Activated naive CD4-positive, alpha-beta T cell treated with anti-CD3 and anti-CD28 coated beads, Interleukin-2, amount 10 ng/mL, durations not matched to agents 7 days and 5 days (primary cell): ENCODE measurements at regions not wholly inside any gene's neighbourhood (a gene's known extent, or its start where the extent isn't known, plus 50 kb on each side); places are given as distances from the start of the nearest gene placed in this dataset.

Experiments used
- CTCF ChIA-PET: fragments of 350-600 bp; sonication (Branson Sonifier 250); formaldehyde crosslinking; loops from one replicate; lab custom pipeline; 2021; ENCODE audit warnings: antibody characterized with exemption; lab: Charles Lee
- DNase-seq: peaks from one replicate; pipeline ENCODE4 v3.0.0-alpha.2; 2020
- H3K27ac Mint-ChIP-seq: one replicate; pipeline ENCODE4 v1.8.0; 2021; ENCODE audit warnings: mild to moderate bottlenecking, moderate library complexity, mixed read lengths
- H3K27me3 Mint-ChIP-seq: one replicate; pipeline ENCODE4 v1.8.0; 2021; ENCODE audit warnings: mild to moderate bottlenecking, mixed read lengths
- H3K36me3 Mint-ChIP-seq: one replicate; pipeline ENCODE4 v1.8.0; 2021; ENCODE audit warnings: mixed read lengths
- H3K4me1 Mint-ChIP-seq: one replicate; pipeline ENCODE4 v1.8.0; 2021; ENCODE audit warnings: mixed read lengths
- H3K4me3 Mint-ChIP-seq: one replicate; pipeline ENCODE4 v1.8.0; 2021; ENCODE audit warnings: mild to moderate bottlenecking, moderate library complexity, mixed read lengths
- H3K9me3 Mint-ChIP-seq: one replicate; pipeline ENCODE4 v1.8.0; 2021; ENCODE audit warnings: mixed read lengths

DNA sequence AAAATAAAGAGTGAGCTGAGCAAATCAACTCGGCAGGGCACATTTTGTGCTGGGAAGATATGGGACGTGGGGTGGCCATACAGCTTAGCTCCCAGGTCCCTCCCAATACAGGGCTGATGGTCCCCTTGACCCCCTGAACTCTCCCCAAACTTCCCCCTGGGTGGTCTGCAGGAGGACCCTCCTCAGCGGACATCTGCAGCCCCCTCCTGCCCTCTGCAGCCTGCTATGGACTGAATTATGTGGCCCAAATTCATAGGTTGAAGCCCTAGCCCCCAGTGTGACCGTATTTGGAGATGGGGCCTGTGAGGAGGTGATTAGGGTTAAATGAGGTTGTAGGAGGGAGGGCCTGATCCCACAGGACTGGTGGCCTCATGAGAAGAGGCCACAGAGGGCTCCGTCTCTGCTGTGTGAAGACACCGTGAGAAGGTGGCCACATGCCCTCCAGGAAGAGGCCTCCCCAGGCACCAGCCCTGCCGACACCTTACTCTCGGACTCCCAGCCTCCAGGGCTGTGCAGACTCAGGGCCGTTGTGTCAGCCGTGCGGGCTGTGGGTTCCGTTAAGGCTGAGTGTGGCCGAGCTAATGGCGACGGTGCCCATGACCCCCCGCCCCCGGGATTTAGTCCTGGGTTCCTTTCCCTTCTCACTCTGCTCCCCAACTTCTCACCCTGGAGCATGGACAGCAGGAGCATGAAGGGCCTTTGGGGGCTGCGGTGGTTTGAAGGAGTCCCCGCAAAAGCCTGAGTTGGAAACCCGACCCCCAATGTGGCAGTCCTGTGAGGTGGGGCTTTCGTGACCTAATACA is 1042.8 kb downstream of the BRD1 start:
- Mint-ChIP-seq H3K9me3 (no peaks in the 10 kb centered on the region), H3K27ac (no peak overlapping the region), H3K4me1 (no peaks in the 10 kb centered on the region), H3K36me3 (no peaks in the 10 kb centered on the region), H3K4me3 (no peak overlapping the region), H3K27me3 (no peaks in the 10 kb centered on the region)
- DNase-seq = no peak
- CTCF ChIA-PET = no interaction called here

- CTCF ChIA-PET = no interaction called here
- DNase-seq = no peak
- Mint-ChIP-seq H3K36me3 (no peaks in the 10 kb centered on the region), H3K27ac (no peak overlapping the region), H3K4me3 (no peak overlapping the region), H3K4me1 (no peaks in the 10 kb centered on the region), H3K9me3 (no peaks in the 10 kb centered on the region), H3K27me3 (no peaks in the 10 kb centered on the region)
These were observed 1043.8 kb downstream of the BRD1 start for GRCh38 chr22:48783821-48784266.

DNA sequence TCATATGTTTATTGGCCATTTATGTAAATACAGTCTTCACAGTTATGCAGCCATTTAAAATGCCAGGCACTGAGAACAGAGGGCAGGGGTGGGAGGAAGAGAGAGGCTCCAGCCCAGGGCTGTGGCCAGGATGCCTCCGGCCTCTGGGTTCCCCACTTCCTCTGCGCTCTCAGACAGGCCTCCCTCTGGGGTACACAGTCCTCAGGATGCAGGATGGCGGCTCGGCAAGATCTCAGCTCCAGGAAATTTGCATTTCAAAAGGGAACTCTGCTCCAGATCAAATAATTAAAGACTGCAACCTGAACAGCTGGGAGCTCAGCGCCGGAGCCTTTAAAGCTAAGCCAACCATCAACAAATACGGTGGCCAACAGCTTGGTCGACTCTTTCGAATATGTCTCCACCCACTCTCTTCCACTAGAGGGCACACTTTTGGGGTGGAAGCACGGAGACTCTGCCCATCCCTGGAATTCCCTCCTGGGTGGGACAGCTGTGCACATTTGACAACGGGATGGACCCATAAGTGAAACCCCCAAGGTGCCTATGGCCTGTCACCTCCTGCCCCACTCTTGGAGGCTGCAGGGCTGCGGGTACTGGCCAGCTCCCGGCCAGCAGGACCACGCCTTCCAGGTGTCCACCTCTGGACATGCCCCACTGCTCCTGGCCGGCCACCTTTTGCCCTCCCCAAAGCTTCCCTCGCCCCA is 1044.7 kb downstream of the BRD1 start:
- H3K36me3 Mint-ChIP-seq = no peaks in the 10 kb centered on the region
- H3K27ac Mint-ChIP-seq = no peak overlapping the region
- no peaks in the 10 kb centered on the region for H3K27me3 Mint-ChIP-seq
- CTCF ChIA-PET = interaction anchor here (0.9 to 1.1 kb wide), 2 partner anchors 8 to 522 kb away, joined by 4 to 6 read pairs; no protein-coding TSS in a partner anchor
- no peak overlapping the region for H3K4me3 Mint-ChIP-seq
- no peak for DNase-seq
- no peaks in the 10 kb centered on the region for H3K4me1 Mint-ChIP-seq
- H3K9me3 Mint-ChIP-seq = peaks cover 5% of the 10 kb centered on the region

DNA sequence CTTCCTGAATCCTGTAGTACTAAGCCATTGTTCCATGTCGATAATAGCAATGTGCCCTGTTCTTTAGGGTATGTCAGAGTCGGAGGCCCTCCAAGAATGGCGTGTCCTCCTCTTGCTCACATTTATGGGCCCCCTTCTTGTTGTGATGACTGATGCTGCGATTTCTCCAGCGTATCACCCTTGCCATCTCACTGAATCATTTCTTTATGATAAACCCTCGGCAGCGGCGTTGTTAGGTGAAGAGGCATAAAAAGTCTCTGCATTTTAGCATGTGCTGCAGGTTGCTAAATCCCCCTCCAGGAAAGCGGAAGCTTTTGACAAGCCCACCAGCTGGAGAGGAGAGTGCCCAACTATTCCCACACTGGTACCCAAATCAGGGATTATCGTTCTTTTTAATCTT is 1045.3 kb downstream of the BRD1 start:
- DNase-seq = no peak
- Mint-ChIP-seq H3K27ac (no peak overlapping the region), H3K9me3 (peaks cover 10% of the 10 kb centered on the region), H3K27me3 (no peaks in the 10 kb centered on the region), H3K4me1 (no peaks in the 10 kb centered on the region), H3K4me3 (no peak overlapping the region), H3K36me3 (no peaks in the 10 kb centered on the region)
- CTCF ChIA-PET = interaction anchor here (0.9 to 1.1 kb wide), 2 partner anchors 8 to 523 kb away, joined by 4 to 6 read pairs; no protein-coding TSS in a partner anchor

DNA sequence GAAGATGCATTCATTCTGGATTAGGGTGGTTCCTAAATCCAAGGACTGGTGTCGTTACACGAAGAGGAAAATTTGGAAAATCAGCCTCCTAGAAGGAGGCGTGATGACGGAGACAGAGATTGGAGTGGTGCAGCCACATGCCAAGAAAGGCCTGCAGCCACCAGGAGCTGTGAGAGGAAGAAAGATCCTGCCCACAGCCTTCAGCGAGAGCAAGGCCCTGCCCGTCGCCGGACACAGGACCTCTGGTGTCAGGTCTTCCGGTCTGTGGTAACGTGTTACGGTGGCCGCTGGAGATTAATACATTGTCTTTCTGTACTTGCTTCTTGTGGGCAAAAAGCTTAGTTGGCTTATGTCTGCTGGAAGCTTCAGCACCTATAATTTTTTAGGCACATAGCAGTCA is 1045.8 kb downstream of the BRD1 start:
- Mint-ChIP-seq H3K27ac (no peak overlapping the region), H3K4me1 (no peaks in the 10 kb centered on the region), H3K4me3 (no peak overlapping the region), H3K27me3 (no peaks in the 10 kb centered on the region), H3K36me3 (no peaks in the 10 kb centered on the region), H3K9me3 (peaks cover 13% of the 10 kb centered on the region)
- DNase-seq = no peak
- CTCF ChIA-PET = no interaction called here

GRCh38 chr22:48781391-48781790 is 1046.3 kb downstream of the BRD1 start:
- H3K4me3 Mint-ChIP-seq = no peak overlapping the region
- DNase-seq = no peak
- peaks cover 16% of the 10 kb centered on the region for H3K9me3 Mint-ChIP-seq

DNA sequence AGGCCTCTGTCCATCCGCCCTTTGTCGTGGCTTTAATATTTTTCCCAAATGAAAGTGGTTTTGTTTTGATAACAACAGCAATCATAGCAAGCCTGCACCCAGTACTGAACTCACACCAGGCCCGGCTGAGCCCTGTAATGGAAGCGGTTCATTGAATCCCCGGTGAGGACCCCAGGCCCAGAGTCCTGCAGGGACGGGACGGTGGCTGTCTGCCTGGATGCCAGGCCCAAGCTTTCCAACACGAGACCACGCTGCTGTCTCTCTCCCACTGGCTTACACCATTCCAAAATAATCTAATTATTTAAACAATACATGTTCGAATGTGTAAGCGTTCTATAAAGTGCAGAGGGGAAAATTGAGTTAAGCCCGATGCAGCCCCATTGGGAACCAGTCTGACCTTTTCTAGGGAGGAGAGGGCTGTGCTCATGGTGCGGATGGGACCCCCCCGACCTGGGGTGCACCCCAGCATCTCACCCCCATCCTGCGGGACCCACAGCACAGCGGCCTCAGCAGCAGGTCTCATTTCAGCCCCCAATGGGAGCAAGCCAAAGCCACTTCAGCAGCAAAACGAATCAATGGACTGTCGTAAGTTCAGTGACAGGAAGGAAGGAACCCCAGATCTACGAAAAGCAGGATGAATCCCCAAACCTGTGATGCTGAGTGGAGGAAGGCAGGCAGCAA is 1046.9 kb downstream of the BRD1 start:
- Mint-ChIP-seq H3K27ac (no peak overlapping the region), H3K36me3 (no peaks in the 10 kb centered on the region), H3K9me3 (peaks cover 19% of the 10 kb centered on the region), H3K27me3 (no peaks in the 10 kb centered on the region), H3K4me1 (no peaks in the 10 kb centered on the region), H3K4me3 (no peak overlapping the region)
- CTCF ChIA-PET = no interaction called here
- no peak for DNase-seq

More at GRCh38 chr22:48781391-48781790, 1046.3 kb downstream of the BRD1 start:
- Mint-ChIP-seq H3K4me1 (no peaks in the 10 kb centered on the region), H3K36me3 (no peaks in the 10 kb centered on the region), H3K27ac (no peak overlapping the region), H3K27me3 (no peaks in the 10 kb centered on the region)
- CTCF ChIA-PET = no interaction called here

- CTCF ChIA-PET = no interaction called here
- H3K36me3 Mint-ChIP-seq = no peaks in the 10 kb centered on the region
- no peak for DNase-seq
These were observed 1047.7 kb downstream of the BRD1 start for GRCh38 chr22:48779661-48780596.

GRCh38 chr22:48779211-48779643 is 1048.4 kb downstream of the BRD1 start:
- Mint-ChIP-seq H3K4me3 (no peak overlapping the region), H3K27ac (no peak overlapping the region), H3K9me3 (peaks cover 19% of the 10 kb centered on the region), H3K27me3 (no peaks in the 10 kb centered on the region), H3K36me3 (no peaks in the 10 kb centered on the region), H3K4me1 (no peaks in the 10 kb centered on the region)
- DNase-seq = no peak
- CTCF ChIA-PET = no interaction called here

More at GRCh38 chr22:48779661-48780596, 1047.7 kb downstream of the BRD1 start:
- no peak overlapping the region for H3K4me3 Mint-ChIP-seq
- H3K27ac Mint-ChIP-seq = no peak overlapping the region
- H3K27me3 Mint-ChIP-seq = no peaks in the 10 kb centered on the region
- H3K4me1 Mint-ChIP-seq = no peaks in the 10 kb centered on the region
- H3K9me3 Mint-ChIP-seq = peaks cover 19% of the 10 kb centered on the region

GRCh38 chr22:48778308-48779195 is 1049.1 kb downstream of the BRD1 start:
- CTCF ChIA-PET = no interaction called here
- no peak for DNase-seq
- Mint-ChIP-seq H3K27me3 (no peaks in the 10 kb centered on the region), H3K4me3 (no peak overlapping the region), H3K4me1 (no peaks in the 10 kb centered on the region), H3K9me3 (peaks cover 19% of the 10 kb centered on the region), H3K36me3 (no peaks in the 10 kb centered on the region), H3K27ac (no peak overlapping the region)

- no peak for DNase-seq
- no peaks in the 10 kb centered on the region for H3K4me1 Mint-ChIP-seq
- H3K4me3 Mint-ChIP-seq = no peak overlapping the region
- no peaks in the 10 kb centered on the region for H3K36me3 Mint-ChIP-seq
- no peak overlapping the region for H3K27ac Mint-ChIP-seq
- CTCF ChIA-PET = no interaction called here
- H3K27me3 Mint-ChIP-seq = no peaks in the 10 kb centered on the region
- peaks cover 9% of the 10 kb centered on the region for H3K9me3 Mint-ChIP-seq
These were observed 1055.3 kb downstream of the BRD1 start for GRCh38 chr22:48772286-48772907.

DNA sequence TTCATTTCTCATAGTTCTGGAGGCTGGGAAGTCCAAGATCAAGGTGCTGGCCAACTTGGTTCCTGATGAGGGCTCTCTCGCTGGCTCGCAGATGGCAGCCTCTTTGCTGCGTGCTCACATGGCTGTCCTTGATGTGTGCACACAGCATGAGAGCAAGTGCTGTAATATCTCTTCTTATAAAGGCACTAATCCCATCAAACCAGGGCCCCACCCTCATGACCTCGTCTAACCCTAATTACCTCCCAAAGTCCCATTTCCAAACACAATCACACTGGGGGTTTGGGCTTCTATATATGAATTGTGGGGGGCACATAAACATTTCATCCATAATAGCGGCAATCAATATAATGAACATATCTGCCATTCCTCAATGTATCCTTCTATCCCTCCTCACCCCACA is 1062.1 kb downstream of the BRD1 start:
- no peak for DNase-seq
- CTCF ChIA-PET = no interaction called here
- H3K36me3 Mint-ChIP-seq = no peaks in the 10 kb centered on the region
- no peak overlapping the region for H3K27ac Mint-ChIP-seq
- H3K4me3 Mint-ChIP-seq = no peak overlapping the region
- H3K4me1 Mint-ChIP-seq = no peaks in the 10 kb centered on the region
- no peaks in the 10 kb centered on the region for H3K27me3 Mint-ChIP-seq
- H3K9me3 Mint-ChIP-seq = no peaks in the 10 kb centered on the region
